HG03095 (cell line): ENCODE measurements at regions not wholly inside any gene's neighbourhood (a gene's known extent, or its start where the extent isn't known, plus 50 kb on each side); places are given as distances from the start of the nearest gene placed in this dataset.
"Not testable (repeated sequence)": the region's sequence is repeated elsewhere in the genome, so short reads cannot be mapped to it uniquely, and the experiment has no call there.

Experiments used
- ATAC-seq: cut with Tn5 transposase; IDR thresholded peaks from one replicate; pipeline ENCODE4 v1.9.1; 2021; ENCODE audit warnings: moderate library complexity; ENCODE audit not compliant: unreplicated experiment

DNA sequence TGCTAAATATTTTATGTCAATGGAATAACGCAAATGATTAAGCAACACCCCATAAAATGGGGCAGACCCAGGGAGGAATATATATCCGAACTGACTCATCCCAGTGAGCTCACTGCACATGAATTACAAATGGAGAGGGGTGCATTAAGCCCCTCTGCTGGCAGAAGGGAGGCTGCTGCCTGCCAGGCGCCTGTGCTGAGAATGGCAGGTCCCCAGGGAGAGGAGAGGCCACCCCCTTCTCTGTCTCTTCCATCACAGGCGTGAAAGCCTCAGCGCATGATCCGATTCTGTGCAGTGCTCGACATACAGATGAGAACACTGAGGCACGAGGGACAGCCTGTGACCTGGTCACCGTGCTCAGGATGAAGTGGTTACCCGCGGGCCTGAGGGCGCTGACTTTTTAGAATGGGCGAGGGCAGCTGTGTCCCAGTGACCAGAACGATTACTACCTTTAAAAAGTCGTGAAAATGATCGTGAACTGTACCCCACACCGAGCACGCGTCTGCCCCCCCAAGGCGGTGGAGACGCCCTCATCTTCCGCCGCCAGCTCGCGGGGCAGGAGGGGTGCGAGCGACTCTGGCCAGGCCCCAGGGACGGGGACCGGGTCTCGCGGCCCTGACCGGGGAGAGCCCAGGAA is 229.7 kb upstream of the FRG2C start:
- not testable (repeated sequence) for ATAC-seq

DNA sequence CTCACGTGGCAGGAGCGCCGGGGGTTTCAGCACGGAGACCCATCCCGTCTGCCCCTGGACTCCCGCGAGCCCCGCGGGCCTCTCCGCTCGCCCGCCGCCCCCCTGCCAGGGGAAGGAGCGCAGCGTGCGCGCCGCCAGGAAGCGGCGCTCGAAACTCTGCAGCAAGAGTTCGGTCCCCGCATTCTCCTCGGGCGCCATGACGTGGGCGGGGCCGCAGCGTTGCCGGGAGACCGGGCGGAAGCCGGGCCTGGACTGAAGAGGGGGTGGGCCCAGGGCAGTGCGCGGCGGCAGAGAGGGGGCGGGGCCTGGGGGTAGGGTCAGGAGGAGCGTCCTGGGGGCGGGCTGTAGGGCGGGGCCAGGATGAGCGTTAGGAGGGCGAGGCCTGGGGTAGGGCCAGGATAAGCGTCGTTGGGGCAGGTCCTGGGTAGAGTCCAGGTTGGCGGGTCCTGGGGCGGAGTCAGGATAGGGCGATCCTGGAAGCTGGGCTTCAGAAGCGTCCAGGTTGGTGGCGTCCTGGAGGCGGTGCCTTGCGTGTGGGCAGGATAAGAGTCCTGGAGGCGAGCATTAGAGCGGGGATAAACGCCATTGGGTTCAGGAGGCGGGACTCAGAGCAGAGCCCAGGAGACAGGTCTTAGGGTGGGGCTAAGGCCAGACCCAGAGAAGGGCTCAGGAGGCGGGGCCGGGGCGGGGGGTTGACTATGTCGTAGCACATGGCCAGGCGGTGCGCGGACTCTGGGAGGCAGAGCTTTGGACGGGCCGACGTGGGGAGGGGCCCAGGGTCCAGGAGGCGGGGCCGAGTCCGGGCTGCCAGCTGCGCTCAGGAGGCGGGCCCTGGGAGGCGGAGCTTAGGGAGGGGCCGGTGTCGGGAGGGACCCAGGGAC is 229.0 kb upstream of the FRG2C start:
- peak; percentile 98 for ATAC-seq

DNA sequence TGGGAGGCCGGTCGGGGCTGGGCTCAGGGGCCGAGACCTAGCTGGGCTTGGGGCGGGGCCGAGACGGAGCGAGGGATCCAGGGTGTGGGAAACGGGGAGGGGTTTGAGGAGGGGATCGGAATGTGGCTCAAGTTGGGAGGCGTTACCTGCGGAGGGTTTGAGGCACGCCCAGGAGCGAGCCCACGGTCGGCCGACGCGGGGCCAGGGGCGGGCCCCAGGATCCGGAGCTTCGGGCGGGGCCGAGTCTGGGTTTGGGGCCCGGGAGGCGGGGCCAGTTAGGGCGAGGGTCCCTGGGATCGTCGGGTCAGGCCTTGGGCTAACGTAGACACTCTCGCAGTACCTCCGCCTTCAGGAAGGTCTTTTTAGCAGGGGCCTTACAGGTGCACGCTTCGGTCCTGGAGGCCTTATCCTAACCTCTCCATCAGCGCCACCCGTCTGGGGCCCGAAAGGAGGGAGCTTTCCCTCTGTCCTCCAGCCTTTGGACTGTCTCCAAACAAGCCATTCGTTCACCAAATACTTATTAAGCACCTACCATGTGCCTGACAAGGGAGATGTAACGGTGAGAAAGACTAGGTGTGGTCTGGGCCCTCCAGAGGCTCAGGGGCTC is 228.2 kb upstream of the FRG2C start:
- not testable (repeated sequence) for ATAC-seq

DNA sequence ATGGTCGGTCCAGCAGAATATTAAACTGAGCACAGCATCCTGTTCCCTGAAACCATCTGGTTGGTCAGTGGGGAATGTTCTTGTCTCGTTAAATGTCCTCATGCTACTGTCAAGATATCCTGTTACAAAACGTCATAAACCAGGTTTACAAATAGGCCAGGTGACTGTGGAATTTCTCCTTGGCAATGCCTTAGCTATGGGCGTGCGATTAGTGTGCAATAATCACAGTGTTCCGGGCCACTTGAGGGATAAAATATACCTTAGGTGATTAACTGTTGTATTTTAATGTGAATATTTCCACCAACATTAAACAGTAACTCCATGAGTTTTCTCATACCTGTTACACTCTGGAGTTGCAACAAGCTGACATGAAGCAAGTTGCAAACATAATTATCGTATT is 223.1 kb upstream of the FRG2C start:
- not testable (repeated sequence) for ATAC-seq

DNA sequence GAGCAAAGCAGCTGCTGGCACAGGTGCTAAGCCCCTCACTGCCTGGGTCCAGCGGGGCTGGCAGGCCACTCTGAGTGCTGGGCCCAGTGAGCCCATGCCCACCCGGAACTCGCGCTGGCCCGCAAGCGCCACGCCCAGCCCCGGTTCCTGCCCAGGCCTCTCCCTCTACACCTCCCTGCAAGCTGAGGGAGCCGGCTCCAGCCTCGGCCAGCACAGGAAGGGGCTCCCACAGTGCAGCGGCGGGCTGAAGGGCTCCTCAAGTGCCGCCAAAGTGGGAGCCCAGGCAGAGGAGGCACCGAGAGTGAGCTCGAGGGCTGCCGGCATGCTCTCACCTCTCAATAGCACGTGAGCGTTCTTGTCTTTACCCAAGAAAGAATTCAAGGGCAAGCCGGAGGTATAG is 219.5 kb upstream of the FRG2C start:
- not testable (repeated sequence) for ATAC-seq

DNA sequence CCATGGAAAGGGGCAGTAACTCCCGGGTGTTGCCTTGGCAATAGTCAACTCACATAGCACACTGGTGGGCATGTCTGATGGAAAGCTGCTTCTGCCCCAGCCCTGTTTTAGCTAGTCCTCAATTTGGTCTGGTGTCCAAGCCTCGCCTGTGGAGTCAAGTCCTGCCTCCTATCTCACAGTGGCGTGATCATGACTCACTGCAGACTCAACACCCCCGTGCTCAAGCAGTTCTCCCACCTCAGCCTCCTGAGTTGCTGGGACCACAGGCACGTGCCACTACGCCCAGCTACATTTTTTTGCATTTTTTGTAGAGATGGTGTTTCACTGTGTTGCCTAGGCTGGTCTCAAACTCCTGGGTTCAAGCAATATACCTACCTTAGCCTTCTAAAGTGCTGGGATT is 218.9 kb upstream of the FRG2C start:
- ATAC-seq: not testable (repeated sequence)

DNA sequence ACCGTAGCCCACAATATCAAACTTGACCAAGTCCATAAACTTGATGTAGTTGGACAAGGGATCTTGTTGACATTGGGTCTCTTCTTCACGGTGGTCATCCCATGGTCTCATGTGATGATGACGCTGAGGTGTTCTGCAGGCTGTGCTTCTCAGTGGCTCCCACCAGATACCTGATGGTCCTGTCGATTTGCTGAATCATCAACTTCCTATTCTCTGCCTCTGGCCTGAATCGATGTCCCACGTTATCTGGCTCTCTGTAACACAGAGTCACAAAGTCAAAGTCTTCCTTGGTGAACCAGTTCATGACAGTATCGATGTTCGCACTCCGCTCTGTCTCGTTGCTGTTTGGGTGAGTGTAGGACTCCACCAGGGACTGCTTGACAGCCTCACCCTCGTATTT is 217.2 kb upstream of the FRG2C start:
- ATAC-seq: not testable (repeated sequence)

DNA sequence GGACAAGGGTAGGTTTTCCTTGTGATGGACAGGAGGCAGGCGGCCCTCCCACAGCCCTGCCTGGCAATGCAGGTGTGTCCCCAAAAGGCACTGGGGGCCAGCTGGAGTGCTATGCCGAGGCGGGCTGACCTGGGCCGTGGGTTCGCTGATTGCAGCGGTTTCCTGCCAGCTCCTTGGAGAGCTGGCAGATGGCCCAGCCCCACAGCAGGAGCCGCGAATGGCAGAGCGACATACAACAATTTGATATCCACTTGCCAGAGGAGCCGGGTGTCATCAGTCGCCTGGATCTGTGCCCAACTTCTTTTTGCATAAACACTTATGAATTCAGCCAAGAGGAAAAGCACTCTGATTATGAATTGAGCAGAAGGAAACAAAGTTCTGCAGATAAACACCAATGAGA is 210.8 kb upstream of the FRG2C start:
- ATAC-seq: not testable (repeated sequence)

DNA sequence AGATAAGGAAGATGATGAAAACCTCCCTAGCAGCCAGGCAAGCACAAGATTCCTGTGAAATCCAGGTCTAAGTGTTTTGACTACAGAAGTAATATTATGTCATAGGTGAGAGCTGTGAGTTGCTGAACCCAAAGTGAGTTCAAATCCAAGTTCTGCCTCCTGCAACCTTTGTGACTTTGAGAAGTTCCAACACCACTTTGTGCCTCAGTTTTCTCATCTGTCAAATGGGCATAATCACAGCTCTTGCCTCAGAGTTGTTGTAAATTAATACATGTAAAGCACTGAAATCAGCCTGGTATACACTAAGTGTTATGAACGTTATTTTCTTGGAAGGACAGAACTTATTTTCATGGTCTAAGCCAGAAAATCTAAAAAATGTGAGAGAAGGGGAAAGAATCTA is 210.3 kb upstream of the FRG2C start:
- not testable (repeated sequence) for ATAC-seq

DNA sequence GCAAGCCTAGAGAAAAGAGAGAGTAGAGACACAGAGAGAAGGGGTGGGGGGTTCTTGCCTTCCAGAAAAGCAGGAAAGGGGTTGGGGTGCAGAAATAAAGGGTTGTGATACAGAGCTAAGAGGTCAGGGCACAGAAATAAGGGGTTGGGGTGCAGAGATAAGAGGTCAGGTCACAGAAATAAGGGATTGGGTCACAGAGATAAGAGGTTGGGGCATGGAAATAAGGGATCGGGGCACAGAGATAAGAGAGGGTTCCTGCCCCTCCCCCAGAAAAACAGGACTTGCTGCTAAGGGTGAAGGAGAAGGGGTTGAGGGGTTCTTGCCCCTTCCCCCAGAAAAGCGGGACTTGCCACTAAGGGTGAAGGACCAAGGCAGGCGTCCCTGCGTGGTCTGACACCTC is 189.6 kb upstream of the FRG2C start:
- ATAC-seq: not testable (repeated sequence)

DNA sequence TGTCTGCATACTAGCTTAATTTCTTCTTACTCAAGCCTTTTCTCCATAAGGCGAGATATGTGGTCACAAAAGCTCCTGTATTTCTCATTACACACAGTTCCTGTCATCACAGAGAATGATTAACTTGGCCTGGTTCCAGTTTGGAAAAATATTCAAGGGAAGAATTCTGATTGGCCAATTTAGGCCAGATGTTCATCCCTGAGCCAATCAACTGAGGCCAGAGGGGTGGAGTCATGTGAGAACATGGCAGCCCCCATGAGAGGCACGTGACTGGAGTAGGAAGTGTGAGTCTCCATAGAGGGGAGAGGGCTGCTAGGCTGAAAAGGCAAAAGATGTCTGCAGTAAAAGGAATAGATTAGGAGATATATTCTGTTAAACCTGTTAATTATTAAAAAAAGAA is 167.5 kb upstream of the FRG2C start:
- ATAC-seq: not testable (repeated sequence)

DNA sequence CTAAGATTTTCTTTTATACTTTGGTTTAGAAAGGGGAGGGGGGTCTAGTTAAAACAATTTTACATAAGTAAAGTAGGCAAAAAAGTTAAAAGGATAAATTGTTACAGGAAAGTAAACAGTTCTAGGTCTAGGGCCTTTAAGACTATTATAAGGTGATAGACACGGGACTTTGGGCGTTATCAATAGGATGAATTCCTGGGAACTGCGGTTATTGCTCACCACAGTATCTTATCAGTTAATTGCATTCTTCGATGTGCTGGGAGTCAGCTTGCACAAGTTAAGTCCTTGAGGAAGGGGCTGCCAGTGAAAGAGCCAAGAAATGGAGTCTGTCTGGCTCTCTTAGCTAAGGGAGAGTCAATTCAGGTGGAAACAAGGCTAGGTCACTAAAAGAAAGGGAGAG is 163.8 kb upstream of the FRG2C start:
- not testable (repeated sequence) for ATAC-seq

DNA sequence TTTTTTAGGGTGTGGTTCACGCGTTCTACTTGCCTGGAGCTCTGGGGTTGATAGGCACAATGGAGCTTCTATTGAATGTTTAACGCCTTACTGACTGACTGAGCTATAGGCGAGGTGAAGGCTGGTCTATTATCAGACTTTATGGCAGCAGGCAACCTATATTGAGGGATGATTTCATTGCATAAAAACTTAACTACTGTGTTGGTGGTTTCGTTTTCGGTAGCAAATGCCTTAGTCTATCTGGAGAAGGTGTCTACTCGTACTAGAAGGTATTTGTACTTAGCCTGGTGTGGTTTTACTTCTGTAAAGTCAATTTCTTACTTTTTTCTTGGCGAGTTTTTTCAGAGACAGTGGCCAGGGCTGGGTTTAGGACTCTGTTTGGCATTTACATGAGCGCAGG is 162.0 kb upstream of the FRG2C start:
- not testable (repeated sequence) for ATAC-seq

DNA sequence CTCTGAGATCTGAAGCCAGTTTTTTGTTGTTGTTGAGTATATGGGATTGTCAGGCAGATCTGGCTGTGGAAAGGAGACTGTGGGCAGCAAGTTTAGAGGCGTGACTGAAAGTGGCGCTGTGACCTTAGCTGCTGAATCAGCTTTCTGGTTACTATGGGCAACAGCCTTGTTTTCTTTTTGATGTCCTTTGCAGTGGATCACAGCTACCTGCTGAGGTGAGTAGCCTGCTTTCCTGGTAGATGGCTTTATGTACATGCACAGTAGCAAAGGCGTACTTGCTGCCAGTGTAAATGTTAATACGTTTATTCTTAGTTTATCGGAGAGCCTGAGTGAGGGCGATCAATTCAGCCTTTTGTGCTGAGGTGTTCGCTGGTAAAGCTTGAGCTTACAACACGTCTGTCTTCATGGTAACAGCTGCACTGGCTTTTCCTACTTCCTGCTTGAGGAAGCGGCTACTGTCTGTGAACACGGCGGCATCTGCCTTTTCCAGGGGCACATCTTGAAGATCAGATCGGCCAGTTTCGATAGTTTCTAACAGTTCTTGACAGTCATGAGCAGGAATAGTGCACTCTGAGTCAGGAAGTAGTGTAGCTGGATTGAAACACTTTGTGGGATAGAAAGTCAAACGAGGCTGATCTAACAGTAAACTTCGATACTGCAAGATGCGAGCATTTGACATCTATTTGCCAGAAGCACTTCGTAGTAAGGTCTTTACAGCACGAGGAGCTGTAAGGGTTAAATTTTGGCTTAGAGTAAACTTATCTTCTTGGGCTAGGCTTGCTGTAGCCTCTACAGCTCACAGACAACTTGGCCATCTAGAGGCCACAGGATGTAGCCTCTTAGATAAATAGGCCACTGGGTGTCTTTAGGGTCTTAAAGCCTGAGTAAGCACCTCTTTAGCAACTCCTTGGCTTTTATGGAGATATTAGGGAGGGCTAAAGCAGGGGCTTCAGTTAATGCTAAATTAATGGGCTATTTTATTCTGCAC is 161.1 kb upstream of the FRG2C start:
- ATAC-seq: not testable (repeated sequence)

DNA sequence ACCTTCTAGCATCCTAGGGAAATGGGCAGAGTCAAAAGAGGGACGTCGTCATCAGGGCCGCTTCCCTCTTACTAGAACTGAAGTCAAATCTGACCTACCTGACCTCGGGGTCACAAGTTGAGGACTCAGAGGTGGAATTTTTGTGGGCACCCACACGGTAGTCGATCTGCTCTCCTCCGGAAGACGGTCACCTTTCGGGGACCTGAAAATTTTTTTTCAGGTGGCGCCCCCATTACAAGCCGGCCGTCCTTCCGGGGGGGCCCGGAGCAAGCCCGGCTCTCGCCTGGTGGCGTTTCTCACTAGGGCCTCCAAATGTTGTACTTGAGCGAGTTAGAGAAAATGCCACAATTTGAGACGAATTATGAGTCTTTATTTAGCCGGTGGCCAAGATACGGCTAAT is 157.5 kb upstream of the FRG2C start:
- ATAC-seq: no peak

DNA sequence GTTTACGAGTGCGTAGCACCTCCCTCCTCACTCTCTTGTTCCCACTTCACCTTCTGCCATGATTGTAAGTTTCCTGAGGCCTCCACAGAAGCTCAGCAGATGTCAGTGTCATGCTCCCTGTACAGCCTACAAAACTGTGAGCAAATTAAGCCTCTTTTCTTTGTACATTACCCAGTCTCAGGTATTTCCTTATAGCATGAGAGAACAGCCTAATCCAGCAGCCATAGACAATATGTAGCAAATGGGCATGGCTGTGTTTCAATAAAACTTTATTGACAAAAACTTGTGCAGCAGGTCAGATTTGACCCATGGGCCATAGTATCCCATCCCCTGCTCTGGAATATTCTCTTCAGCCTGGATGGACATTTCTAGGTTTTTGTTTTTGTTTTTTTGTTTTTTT is 156.2 kb upstream of the FRG2C start:
- ATAC-seq: not testable (repeated sequence)

DNA sequence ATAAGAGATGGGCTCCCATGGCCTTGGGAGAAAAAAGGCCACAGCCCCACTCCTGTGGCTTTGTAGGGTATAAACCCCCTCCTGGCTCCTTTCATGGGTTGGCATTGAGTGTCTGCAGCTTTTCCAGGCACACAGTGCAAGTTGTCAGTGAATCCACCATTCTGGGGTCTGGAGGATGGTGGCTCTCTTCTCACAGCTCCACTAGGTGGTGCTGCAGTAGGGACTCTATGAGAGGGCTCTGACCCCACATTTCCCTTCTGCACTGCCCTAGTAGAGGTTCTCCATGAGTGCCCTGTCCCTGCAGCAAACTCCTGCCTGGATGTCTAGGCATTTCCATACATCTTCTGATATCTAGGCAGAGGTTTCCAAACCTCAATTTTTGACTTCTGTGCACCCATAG is 136.5 kb upstream of the FRG2C start:
- not testable (repeated sequence) for ATAC-seq

DNA sequence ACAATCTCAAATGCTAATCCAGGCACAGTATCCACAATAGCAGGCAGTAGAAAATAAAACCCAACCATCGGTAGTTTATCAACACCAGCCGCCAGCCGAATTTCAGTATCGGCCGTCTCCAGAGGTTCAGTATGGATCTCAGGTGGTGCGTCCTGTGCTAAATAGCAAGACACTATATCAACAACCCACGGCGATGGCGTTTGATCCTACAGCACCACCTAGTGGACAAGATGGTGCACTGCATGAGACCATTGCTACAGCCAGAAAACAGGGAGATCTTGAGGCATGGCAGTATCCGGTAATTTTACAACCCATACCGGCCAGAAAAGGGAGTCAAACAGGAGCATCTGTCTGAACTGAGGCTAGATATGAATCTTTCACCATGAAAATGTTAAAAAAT is 112.0 kb upstream of the FRG2C start:
- not testable (repeated sequence) for ATAC-seq

DNA sequence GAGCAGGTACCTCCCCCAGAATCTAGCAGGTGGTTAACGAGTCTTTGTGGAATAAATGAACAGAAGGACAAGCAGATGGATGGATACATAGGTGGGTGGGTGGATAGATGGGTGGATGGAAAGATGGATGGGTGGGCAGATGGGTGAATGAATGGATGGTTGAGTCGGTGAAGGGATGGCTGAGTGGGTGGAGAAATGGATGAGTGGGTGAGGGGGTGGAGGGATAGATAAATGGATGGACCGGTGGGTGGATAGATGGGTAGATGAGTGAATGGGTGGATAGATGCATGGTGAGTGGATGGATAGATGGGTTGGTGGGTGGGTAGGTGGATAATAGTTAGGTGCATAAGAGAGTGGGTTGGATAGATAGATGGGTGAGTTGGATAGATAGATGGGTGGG is 99.7 kb upstream of the FRG2C start:
- ATAC-seq: not testable (repeated sequence)

DNA sequence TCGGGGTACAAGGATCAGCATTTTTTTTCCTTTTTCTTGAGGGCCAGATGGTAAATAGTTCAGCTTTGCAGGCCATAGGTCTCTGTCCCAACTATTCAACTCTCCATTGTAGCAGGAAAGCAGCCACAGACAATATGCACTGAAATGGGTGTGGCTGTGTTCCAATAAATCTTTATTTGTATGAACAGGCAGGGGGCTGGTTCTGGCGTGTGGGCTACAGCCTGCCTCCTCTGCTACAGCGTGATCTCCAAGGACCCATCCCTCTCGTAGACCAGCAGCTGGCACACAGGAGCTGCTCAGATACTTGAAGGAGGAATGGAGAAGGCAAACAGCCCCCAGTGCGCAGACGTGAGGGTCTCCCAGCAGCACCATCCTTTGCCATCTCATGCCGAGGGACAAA is 91.8 kb upstream of the FRG2C start:
- ATAC-seq: not testable (repeated sequence)

DNA sequence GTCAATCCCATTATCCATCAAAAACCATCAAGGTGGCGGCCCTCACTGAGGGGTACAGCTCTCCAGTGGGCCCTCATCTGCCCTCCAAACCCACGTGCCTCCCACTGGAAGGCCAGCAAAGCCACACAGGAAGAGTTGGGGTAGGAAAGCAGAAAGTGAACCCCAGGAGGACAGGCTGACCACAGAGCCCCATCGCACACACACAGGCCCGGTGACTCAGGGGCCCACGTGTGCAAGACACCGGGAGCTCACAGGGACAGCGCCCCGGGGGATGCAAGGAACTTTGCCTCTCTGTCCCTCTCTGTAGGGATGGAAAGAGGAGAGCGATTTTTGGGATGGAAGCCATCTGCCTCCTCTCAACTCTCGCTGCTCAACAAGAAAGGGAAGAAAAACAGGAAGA is 85.0 kb upstream of the FRG2C start:
- ATAC-seq: not testable (repeated sequence)
